ENCODE measurements at regions not wholly inside any gene's neighbourhood (a gene's known extent, or its start where the extent isn't known, plus 50 kb on each side); places are given as distances from the start of the nearest gene placed in this dataset.
"Not testable (repeated sequence)": the region's sequence is repeated elsewhere in the genome, so short reads cannot be mapped to it uniquely, and the experiment has no call there.

DNA sequence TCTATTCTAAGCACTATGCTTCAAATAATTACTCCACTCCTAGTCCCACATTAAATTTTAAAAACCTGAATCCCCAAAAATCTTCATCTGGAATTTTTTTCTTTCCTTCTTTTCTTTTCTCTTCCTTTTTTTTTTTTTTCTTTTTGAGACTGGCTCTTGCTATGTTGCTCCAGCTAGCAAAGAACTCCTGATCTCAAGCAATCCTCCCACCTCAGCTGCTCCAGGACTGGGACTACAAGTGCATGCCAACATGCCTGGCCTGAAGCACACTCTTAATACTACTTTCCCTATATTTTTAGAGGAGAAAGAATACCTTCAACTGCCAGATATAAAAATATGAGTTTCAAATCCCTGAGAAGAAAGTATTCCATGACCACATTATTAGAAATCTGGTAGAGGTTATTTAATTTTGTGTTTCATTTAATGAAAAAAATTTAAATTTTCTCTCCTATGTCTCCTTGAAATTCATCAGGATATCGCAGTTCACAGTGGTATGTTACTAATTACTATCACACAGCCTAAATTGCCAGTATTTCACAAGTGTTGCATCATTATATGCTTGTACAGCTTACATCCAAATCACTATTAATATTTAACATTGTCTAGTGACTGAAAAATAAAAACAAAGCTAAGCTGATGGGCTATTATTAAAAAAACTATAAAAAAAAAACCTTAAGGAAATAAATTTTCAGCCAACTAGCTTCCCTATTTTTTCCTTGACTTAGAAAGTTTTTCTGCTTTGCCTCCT is 227.8 kb downstream of the NAF1 start:
- DNase-seq, result no peak

DNA sequence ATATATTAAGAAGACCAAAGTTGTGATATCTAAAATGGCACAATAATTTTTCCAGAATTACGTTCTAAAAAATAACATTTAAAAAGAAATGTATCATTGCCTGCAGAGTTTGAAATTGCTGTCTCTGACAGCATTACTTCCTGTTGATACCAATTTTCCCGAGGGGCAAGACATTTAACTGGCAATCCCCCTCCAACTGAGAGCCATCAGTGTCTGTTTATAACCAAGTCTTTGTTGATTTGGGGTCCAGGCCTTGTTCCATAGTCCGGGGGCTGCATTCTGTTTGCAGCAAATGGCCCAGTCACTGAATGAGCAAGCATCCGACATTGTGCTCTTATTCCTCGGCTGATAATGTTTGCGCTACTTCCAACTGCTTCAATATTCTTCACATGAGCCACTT is 231.5 kb downstream of the NAF1 start:
- no peak for DNase-seq

DNA sequence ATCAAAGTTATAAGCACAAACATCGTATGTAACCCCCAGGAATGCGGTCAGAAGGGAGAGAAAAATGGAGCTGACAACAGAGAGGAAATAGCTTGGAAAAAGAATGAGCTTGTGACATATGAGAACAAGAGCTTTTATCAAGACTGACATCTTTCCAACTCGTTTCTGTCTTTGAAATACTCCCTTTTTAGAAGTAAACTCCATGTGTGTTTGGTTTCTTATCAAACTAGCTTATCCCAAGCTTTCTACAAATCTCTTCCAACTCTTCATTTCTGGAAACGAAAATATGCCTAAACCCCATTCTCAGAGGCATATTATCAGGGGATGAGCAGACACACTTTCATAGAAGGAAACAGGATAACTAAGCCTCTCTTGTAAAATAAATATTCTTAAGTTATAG is 235.4 kb downstream of the NAF1 start:
- DNase-seq, result no peak

DNA sequence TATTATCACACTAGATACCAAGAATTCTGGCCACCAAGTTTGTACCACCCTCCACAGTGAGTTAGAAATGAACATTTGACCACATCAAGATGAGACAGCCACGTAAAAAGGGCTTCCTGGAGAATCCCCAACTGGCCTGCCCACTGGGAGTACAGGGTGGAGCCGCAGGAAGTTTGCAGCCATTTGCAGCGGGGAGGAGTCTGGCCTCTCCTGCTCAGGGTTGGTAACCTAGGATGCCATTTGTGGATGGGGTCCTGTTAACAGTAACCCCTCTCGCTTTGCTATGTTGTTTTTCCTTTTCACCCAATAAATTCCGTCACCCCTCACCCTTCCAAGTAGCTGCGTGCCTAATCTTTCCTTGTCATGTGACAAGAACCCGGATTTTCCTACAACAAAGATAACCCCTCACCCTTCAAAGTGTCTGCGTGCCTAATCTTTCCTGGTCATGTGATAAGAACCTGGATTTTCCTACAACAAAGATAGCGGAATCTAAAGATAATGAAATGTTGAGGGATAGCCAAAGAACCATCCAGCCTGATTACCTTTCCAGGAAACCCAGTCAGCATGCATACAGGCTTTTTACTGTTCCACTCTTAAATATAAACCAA is 245.4 kb downstream of the NAF1 start:
- no peak for DNase-seq

GRCh38 chr4:162920649-162921048 is 246.0 kb downstream of the NAF1 start:
- DNase-seq, result no peak

GRCh38 chr4:162912482-162912881 is 254.2 kb downstream of the NAF1 start:
- no peak for DNase-seq

- DNase-seq, result no peak
Observed at GRCh38 chr4:162911349-162911748, 255.3 kb downstream of the NAF1 start.

DNA sequence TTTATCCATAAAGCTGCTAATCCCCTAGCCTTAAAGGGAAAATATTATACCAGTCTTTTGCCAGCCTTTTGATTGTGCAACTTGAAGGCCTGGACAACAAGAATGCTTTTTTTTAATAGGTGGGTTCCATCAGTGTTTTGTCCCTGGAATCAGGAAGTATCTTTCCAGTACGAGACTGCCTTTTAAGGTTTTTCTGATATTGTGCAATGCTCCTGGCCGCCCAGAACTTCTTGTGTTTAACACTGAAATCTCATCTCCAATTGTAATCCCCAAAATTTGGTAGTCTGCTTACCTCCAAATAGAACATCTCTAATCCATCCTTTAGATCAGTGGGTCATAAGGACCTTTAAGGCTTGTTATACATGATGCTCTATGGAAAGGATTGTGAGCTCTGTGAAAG is 256.7 kb downstream of the NAF1 start:
- DNase-seq, result no peak

DNA sequence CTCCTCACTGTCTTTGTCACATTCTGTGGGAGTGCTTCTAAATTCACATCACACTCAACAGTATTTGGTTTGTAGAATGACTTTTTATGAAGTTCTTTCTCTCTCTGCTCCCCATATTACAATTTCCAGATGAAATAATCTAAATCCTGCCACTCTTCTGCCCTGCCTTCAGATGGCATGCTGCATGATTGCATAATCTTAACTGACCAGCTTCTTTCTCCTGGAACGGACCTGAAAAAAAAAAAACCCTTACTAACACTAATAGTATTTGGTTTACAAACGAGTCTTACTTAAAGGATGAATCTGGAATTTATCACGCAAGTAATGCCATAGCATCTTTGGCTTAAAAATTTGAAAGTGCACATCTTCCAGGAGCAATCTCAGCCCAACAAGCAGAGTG is 272.3 kb downstream of the NAF1 start:
- no peak for DNase-seq

DNA sequence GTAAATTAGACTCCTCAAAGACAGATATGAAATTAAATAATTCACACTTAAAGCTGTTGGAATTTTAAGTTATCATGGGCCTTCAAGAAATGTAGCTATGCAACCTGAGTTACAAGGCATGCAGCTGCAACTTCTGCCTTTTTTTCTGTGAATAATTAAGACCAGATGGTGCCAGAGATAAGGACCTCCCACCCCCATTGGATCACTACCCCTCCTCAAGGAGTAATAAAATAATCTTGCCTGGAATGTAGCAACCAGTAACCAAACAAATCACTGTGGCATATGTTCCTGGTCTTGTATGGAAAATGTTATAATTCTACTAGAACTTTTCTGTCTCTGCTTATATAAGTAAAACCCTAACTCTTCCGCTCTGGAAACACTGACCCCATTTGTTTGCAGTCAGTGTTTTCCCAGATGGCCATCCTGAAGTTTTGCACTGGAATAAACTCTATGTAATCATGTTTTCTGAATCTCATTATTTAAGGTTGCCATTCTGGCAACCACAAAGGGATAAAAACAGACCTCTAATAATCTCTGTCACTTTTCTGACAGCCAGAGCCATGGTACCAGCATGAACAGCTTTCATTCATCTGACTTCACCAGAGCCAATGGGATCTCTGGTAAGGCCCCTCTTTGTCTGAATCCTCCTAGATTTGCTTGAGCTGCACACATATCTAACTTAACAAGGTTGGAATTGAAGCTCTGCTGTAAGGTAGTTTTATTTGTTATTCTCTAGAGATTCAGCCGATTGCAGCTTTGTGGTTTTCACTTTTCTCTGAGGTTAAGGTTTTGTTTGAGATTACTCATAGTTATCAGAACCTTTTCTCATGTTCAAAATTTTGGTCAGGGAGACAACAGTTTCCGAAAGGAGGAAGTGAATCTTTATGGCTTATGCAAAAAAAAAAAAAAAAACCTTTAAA is 274.6 kb downstream of the NAF1 start:
- no peak for DNase-seq

DNA sequence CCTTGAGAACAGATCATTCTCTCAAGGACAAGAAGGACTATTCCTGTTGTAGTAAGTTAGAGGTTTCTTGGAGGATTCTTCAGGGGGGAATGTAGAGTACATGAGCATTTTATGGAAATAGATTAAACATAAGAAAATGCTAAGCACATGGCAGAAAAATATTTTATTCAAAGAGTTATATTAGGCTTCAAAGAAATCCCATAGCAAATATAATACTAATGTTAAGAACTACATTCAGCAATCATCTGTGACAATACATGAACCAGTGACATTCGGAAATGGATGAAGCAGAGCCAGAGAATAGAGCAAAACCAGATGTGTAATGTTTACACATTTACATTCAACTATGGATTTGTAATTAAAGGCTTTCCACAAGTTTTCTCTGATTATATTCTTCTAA is 288.6 kb downstream of the NAF1 start:
- no peak for DNase-seq

DNA sequence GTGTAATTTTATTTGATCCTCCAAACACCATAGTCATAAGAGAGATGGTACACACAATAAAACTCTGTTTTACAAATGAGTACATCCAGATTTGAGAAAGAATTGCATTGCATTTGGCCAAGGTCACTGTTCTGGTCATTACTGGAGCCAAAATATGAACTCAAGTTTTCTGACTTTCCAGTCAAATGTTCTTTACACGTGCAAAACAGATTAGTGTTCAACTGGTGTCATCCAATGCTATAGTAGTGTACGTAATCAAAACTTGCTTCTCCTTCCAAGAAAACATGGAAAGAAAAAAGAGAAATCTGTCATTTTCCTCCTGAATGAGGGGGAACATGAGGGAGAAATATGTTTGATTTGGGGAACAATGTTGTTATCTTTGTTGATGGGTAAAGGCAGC is 291.9 kb downstream of the NAF1 start:
- no peak for DNase-seq

- no peak for DNase-seq
Observed at GRCh38 chr4:162871990-162872389, 294.7 kb downstream of the NAF1 start.

DNA sequence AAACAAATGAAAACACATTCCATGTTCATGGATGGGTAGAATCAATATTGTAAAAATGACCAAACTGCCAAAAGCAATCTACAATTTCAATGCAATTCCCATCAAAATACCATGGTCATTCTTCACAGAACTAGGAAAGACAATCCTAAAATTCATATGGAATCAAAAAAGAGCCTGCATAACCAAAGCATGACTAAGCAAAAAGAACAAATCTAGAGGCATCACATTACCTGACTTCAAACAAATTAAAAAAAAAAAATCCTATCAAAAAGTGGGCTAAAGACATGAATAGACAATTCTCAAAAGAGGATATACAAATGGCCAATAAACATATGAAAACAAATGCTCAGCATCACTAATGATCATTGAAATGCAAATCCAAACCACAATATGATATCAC is 297.5 kb downstream of the NAF1 start:
- no peak for DNase-seq

DNA sequence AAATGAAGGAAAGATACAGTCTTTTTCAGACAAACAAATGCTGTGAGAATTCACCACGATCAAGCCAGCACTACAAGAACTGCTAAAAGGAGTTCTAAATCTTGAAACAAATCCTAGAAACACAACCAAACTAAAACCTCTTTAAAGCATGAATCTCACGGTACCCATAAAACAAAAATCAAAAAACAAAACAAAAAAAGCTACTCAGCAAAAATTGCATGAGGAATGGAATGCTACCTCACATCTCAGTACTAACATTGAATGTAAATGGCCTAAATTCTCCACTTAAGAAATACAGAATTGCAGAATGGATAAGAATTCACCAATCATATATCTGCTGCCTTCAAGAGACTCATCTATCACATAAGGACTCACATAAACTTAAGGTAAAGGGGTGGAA is 300.1 kb downstream of the NAF1 start:
- DNase-seq, result no peak

DNA sequence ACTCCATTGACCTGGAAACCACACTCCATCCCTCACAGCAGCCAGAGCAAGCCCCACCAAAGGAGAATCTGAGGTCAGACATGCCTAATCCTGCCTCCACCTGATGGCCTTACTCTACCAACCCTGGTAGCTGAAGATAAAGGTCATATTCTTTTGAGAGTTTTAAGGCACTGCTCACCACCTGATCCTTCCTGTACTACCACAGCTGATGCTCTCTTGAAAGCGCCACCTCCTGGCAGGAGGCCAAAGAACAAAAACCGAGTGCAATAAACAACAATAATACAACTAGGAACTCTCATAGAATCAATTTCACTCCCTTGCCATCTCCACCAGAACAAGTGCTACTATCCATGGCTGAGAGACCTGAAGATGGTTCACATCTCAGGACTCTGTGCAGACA is 301.6 kb downstream of the NAF1 start:
- no peak for DNase-seq

DNA sequence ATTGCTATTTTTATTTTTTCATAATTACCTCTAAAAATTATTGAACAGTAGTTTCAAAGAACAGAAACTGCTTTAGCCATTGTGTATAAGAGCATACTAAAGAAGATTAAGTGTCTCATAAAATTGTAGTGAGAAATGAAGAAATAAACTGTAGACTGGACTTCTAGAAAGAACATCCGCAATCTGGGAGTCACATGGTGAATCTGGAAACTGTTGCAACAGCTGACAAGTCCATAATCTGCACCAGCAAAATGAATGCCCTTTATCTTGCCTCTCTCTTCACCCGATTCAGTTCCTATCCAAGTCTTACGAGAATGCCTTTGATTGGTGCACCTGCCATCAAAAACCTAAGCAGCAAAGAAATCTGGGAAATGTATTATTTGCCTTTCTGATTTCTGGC is 312.9 kb downstream of the NAF1 start:
- DNase-seq, result no peak

DNA sequence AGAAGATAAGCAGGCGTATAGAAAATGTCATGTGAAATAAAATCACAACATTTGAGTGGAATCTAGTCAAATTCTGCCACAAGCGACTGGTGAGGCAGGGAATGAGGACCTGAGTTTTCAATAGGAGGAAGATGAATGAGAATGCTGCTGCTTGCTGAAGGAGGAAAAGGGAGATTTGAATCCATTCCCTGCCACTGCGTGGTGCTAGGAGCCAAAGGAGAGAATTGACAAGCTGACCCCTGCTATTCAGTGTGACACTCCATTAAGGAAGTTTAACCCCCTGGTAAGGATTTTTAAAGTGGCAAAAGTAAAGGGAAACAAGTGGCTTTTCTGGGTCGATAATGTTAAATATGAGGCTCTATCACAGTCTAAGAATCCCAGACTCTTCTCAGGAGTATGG is 314.0 kb downstream of the NAF1 start:
- no peak for DNase-seq

- DNase-seq, result not testable (repeated sequence)
Observed at GRCh38 chr4:162851241-162851758, 315.4 kb downstream of the NAF1 start.

DNA sequence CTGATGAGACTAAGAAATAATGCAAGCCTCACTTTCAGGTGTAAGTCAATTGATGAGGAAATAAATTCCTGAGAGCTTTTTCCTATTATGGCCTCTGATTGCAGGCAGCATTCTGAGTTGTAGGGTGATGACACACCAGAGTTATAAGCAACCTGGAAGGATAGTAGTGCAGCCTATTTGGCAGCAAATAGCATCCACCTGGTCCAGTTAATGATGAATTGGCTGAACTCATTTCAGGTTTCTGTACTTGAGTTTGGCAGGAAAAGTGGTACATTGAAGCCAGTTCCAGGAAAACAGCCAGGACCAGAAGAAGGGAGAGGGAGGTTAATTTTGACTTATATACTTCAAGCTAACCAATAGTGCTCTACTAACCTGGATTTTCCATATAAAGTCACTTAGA is 316.8 kb downstream of the NAF1 start:
- DNase-seq, result no peak

- DNase-seq, result no peak
Observed at GRCh38 chr4:162847945-162848549, 318.6 kb downstream of the NAF1 start.

DNA sequence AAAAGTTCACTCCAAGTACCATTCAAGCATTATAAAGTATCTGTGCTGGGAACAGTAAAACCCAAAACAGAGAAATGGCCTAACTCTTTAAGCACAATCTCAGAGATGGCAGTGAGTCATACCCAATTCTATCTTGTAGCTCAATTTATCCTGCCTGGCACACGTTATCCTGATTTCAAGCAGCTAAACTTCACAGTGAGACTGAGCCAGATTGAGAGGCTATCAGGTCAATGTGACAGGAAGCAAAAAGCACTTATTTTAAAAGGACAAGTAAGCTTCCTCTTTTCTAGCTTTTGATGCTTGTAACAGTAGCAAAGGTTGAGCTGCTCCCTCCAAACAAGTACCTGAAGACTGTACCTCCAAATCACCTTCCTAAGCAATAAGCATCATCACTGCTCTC is 324.9 kb downstream of the NAF1 start:
- no peak for DNase-seq

- DNase-seq, result no peak
Observed at GRCh38 chr4:162839814-162840213, 326.9 kb downstream of the NAF1 start.

All from DMS153 (cell line).